ENCODE measurements at regions not wholly inside any gene's neighbourhood (a gene's known extent, or its start where the extent isn't known, plus 50 kb on each side); places are given as distances from the start of the nearest gene placed in this dataset.

DNA sequence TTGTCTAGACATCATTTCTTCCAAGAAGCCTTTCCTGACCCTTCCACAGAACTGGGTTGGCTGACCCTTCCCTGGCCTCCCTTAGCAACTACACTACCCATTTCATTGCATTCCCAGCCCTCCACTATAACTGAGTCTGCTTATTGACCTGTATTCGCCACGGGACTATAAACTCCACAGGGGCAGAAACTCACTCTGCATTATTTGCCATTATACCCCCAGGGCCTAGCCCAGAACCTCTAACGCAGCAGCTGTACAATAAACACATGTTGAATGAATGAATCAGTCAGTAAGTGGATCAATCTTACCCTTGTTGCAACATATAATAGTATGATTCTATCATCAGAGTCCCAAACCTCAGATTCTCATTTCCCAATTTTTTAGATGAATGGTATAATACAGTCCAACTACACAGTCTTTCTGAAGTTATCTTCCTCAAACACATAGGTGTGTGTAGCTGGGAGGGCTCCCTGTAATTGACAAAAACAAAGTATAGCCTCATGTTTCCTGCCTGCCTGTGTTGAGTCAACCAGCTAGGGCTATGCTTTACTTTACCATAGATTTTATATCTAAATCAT lies 209.3 kb downstream of the CHIC2 start:
- no peak for DNase-seq (ENCODE audit: low read depth, low spot score)
- Histone ChIP-seq H3K27ac (ENCODE audit: low read length) (no peak overlapping the region), H3K4me1 (ENCODE audit: control insufficient read depth, insufficient read depth, low read length) (no peaks in the 10 kb centered on the region), H3K4me3 (ENCODE audit: low read depth in 2 of 2, low read length in 2 of 2) (no peak overlapping the region), H3K9me3 (ENCODE audit: control insufficient read depth, insufficient read depth, low read depth, low read length) (no peaks in the 10 kb centered on the region), H3K36me3 (ENCODE audit: control insufficient read depth, insufficient read depth, low read length) (no peaks in the 10 kb centered on the region), H3K27me3 (ENCODE audit: control insufficient read depth, insufficient read depth, low read length) (no peaks in the 10 kb centered on the region)
- no peak for TF ChIP-seq POLR2AphosphoS5 (IDR thresholded peaks at IDR 0.05; ENCODE audit: low read depth, low read length)
- TF ChIP-seq, protein P1, sequence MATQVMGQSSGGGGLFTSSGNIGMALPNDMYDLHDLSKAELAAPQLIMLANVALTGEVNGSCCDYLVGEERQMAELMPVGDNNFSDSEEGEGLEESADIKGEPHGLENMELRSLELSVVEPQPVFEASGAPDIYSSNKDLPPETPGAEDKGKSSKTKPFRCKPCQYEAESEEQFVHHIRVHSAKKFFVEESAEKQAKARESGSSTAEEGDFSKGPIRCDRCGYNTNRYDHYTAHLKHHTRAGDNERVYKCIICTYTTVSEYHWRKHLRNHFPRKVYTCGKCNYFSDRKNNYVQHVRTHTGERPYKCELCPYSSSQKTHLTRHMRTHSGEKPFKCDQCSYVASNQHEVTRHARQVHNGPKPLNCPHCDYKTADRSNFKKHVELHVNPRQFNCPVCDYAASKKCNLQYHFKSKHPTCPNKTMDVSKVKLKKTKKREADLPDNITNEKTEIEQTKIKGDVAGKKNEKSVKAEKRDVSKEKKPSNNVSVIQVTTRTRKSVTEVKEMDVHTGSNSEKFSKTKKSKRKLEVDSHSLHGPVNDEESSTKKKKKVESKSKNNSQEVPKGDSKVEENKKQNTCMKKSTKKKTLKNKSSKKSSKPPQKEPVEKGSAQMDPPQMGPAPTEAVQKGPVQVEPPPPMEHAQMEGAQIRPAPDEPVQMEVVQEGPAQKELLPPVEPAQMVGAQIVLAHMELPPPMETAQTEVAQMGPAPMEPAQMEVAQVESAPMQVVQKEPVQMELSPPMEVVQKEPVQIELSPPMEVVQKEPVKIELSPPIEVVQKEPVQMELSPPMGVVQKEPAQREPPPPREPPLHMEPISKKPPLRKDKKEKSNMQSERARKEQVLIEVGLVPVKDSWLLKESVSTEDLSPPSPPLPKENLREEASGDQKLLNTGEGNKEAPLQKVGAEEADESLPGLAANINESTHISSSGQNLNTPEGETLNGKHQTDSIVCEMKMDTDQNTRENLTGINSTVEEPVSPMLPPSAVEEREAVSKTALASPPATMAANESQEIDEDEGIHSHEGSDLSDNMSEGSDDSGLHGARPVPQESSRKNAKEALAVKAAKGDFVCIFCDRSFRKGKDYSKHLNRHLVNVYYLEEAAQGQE (IDR thresholded peaks at IDR 0.05; ENCODE audit: insufficient read depth in 1 of 2, low read depth in 2 of 2, low read length in 1 of 2), result no peak
- TF ChIP-seq, protein P2, sequence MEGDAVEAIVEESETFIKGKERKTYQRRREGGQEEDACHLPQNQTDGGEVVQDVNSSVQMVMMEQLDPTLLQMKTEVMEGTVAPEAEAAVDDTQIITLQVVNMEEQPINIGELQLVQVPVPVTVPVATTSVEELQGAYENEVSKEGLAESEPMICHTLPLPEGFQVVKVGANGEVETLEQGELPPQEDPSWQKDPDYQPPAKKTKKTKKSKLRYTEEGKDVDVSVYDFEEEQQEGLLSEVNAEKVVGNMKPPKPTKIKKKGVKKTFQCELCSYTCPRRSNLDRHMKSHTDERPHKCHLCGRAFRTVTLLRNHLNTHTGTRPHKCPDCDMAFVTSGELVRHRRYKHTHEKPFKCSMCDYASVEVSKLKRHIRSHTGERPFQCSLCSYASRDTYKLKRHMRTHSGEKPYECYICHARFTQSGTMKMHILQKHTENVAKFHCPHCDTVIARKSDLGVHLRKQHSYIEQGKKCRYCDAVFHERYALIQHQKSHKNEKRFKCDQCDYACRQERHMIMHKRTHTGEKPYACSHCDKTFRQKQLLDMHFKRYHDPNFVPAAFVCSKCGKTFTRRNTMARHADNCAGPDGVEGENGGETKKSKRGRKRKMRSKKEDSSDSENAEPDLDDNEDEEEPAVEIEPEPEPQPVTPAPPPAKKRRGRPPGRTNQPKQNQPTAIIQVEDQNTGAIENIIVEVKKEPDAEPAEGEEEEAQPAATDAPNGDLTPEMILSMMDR (IDR thresholded peaks at IDR 0.05), result no peak
- TF ChIP-seq TCF7L2 (IDR thresholded peaks at IDR 0.05; ENCODE audit: low read depth, low read length), result no peak
- TF ChIP-seq SIN3A (IDR thresholded peaks at IDR 0.05; ENCODE audit: borderline replicate concordance, insufficient read depth, low read depth, low read length), result no peak
- intact Hi-C loops (cut with micrococcal nuclease; ENCODE audit: unreplicated experiment), result no loop called here
- no peak for ATAC-seq
- BruUV-seq (replicated peaks), result no TSS peak
- in situ Hi-C loops (cut with HindIII; ENCODE audit: low pct_unique_long_range_greater_than_20kb, low sequenced_read_pairs), result no loop called here
- ChIA-PET CTCF (no interaction called here), POLR2A (no interaction called here)

DNA sequence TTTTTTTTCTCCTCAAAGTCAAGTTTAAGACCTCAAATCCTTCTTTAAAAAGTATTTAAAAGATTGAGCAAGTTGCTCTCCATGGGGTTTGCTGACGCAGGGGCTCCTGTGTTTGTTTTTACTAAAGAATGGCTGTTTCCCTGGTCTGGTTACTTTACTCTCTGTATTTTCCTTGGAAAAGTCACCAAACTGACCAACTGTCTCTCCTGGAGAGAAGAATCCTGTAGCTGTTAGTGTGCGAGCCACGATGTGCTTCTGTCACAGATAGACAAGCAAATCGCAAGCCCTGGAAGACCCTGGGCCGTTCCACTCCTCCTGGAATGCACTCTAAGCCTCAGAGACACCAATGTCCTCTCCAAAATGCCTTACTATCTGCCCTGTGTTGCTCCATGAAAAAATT lies 212.1 kb downstream of the CHIC2 start:
- no peak overlapping the region for H3K27ac ChIP-seq (ENCODE audit: low read length)
- in situ Hi-C loops (cut with HindIII; ENCODE audit: low pct_unique_long_range_greater_than_20kb, low sequenced_read_pairs), result no loop called here
- TF ChIP-seq SIN3A (IDR thresholded peaks at IDR 0.05; ENCODE audit: borderline replicate concordance, insufficient read depth, low read depth, low read length) (no peak), TCF7L2 (IDR thresholded peaks at IDR 0.05; ENCODE audit: low read depth, low read length) (no peak), POLR2AphosphoS5 (IDR thresholded peaks at IDR 0.05; ENCODE audit: low read depth, low read length) (no peak)
- TF ChIP-seq, protein P2 (IDR thresholded peaks at IDR 0.05), result no peak
- TF ChIP-seq, protein P1 (IDR thresholded peaks at IDR 0.05; ENCODE audit: insufficient read depth in 1 of 2, low read depth in 2 of 2, low read length in 1 of 2), result no peak
- ATAC-seq (no peak), DNase-seq (ENCODE audit: low read depth, low spot score) (no peak)
- H3K9me3 ChIP-seq (ENCODE audit: control insufficient read depth, insufficient read depth, low read depth, low read length), result no peaks in the 10 kb centered on the region
- POLR2A ChIA-PET, result no interaction called here
- H3K4me3 ChIP-seq (ENCODE audit: low read depth in 2 of 2, low read length in 2 of 2), result no peak overlapping the region
- H3K27me3 ChIP-seq (ENCODE audit: control insufficient read depth, insufficient read depth, low read length), result no peaks in the 10 kb centered on the region
- H3K4me1 ChIP-seq (ENCODE audit: control insufficient read depth, insufficient read depth, low read length), result no peaks in the 10 kb centered on the region
- BruUV-seq (replicated peaks), result no TSS peak
- CTCF ChIA-PET, result no interaction called here
- H3K36me3 ChIP-seq (ENCODE audit: control insufficient read depth, insufficient read depth, low read length), result no peaks in the 10 kb centered on the region
- intact Hi-C loops (cut with micrococcal nuclease; ENCODE audit: unreplicated experiment), result no loop called here

Measured in Panc1 (cell line).